ENCODE measurements at regions not wholly inside any gene's neighbourhood (a gene's known extent, or its start where the extent isn't known, plus 50 kb on each side); places are given as distances from the start of the nearest gene placed in this dataset.

DNA sequence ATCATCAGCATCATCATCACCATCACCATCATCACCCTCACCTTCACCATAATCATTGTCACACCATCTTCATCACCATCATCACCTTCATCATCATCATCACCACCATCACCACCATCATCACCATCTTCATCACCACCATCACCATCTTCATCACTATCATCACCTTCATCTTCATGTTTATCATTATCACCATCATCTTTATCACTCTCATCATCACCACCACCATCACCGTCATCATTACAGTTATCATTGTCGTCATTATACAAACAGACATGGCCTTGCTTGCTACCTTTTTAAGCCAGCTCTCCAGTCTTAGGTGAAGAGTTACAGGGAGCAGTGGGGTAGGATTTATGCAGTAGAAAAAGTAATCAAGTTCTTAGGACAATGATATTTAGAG is 114.9 kb downstream of the IRF8 start:
- TF ChIP-seq, protein P1, sequence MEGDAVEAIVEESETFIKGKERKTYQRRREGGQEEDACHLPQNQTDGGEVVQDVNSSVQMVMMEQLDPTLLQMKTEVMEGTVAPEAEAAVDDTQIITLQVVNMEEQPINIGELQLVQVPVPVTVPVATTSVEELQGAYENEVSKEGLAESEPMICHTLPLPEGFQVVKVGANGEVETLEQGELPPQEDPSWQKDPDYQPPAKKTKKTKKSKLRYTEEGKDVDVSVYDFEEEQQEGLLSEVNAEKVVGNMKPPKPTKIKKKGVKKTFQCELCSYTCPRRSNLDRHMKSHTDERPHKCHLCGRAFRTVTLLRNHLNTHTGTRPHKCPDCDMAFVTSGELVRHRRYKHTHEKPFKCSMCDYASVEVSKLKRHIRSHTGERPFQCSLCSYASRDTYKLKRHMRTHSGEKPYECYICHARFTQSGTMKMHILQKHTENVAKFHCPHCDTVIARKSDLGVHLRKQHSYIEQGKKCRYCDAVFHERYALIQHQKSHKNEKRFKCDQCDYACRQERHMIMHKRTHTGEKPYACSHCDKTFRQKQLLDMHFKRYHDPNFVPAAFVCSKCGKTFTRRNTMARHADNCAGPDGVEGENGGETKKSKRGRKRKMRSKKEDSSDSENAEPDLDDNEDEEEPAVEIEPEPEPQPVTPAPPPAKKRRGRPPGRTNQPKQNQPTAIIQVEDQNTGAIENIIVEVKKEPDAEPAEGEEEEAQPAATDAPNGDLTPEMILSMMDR (IDR thresholded peaks at IDR 0.05) = no peak
- no peak for TF ChIP-seq POLR2A (IDR thresholded peaks at IDR 0.05)

Measured in tibial nerve (tissue), 3 donors.